ENCODE measurements at regions not wholly inside any gene's neighbourhood (a gene's known extent, or its start where the extent isn't known, plus 50 kb on each side); places are given as distances from the start of the nearest gene placed in this dataset.

- DNase-seq = no peak
- Histone ChIP-seq H3K9me3 (no peaks in the 10 kb centered on the region), H3K36me3 (no peaks in the 10 kb centered on the region), H3K4me1 (no peaks in the 10 kb centered on the region), H3K4me3 (replicated peaks in 1 of 3) (no peak overlapping the region), H3K27ac (no peak overlapping the region), H3K27me3 (no peaks in the 10 kb centered on the region)
- 92 to 95% methylated on average over 3 of the region's 3 CpGs for WGBS, 2 donors
- intact Hi-C loops (cut with DNase I) = no loop called here
- no peak for TF ChIP-seq CTCF (IDR thresholded peaks at IDR 0.05)
- no peak for TF ChIP-seq POLR2A (IDR thresholded peaks at IDR 0.05)
These were observed 112.8 kb upstream of the NABP1 start for GRCh38 chr2:191565120-191565519.

- no peaks in the 10 kb centered on the region for H3K27me3 ChIP-seq
- intact Hi-C loops (cut with DNase I) = no loop called here
- 75 to 83% methylated on average over 4 of the region's 4 CpGs for WGBS, 2 donors
- no peaks in the 10 kb centered on the region for H3K4me1 ChIP-seq
- no peaks in the 10 kb centered on the region for H3K36me3 ChIP-seq
- no peak overlapping the region for H3K27ac ChIP-seq
- no peaks in the 10 kb centered on the region for H3K9me3 ChIP-seq
- no peak for DNase-seq
- H3K4me3 ChIP-seq (replicated peaks in 1 of 3) = no peak overlapping the region
- TF ChIP-seq CTCF (IDR thresholded peaks at IDR 0.05) (no peak), POLR2A (IDR thresholded peaks at IDR 0.05) (no peak)
These were observed 112.2 kb upstream of the NABP1 start for GRCh38 chr2:191565647-191566198.

GRCh38 chr2:191566344-191566743 is 111.6 kb upstream of the NABP1 start:
- Histone ChIP-seq H3K4me3 (replicated peaks in 1 of 3) (no peak overlapping the region), H3K9me3 (no peaks in the 10 kb centered on the region), H3K27me3 (no peaks in the 10 kb centered on the region), H3K36me3 (no peaks in the 10 kb centered on the region), H3K4me1 (no peaks in the 10 kb centered on the region), H3K27ac (no peak overlapping the region)
- 62 to 64% methylated on average over 8 of the region's 8 CpGs for WGBS, 2 donors
- TF ChIP-seq POLR2A (IDR thresholded peaks at IDR 0.05) = no peak
- TF ChIP-seq CTCF (IDR thresholded peaks at IDR 0.05) = peak; percentile 20 to 75 (median 40)
- DNase-seq = peak; percentile 53 to 57
- intact Hi-C loops (cut with DNase I) = no loop called here

- Histone ChIP-seq H3K27me3 (no peaks in the 10 kb centered on the region), H3K4me3 (replicated peaks in 1 of 3) (no peak overlapping the region), H3K4me1 (no peaks in the 10 kb centered on the region), H3K9me3 (no peaks in the 10 kb centered on the region), H3K36me3 (no peaks in the 10 kb centered on the region), H3K27ac (no peak overlapping the region)
- TF ChIP-seq CTCF (IDR thresholded peaks at IDR 0.05) (no peak), POLR2A (IDR thresholded peaks at IDR 0.05) (no peak)
- no peak for DNase-seq
- intact Hi-C loops (cut with DNase I) = no loop called here
- WGBS, 2 donors = 86 to 89% methylated on average over 3 of the region's 3 CpGs
These were observed 110.7 kb upstream of the NABP1 start for GRCh38 chr2:191567206-191567605.

GRCh38 chr2:191569025-191569424 is 108.9 kb upstream of the NABP1 start:
- H3K4me1 ChIP-seq = no peaks in the 10 kb centered on the region
- intact Hi-C loops (cut with DNase I) = no loop called here
- no peak overlapping the region for H3K4me3 ChIP-seq (replicated peaks in 1 of 3)
- no peaks in the 10 kb centered on the region for H3K36me3 ChIP-seq
- TF ChIP-seq CTCF (IDR thresholded peaks at IDR 0.05) (no peak), POLR2A (IDR thresholded peaks at IDR 0.05) (no peak)
- WGBS, 2 donors = 76 to 92% methylated on average over 2 of the region's 2 CpGs
- no peaks in the 10 kb centered on the region for H3K27me3 ChIP-seq
- no peak for DNase-seq
- H3K27ac ChIP-seq = no peak overlapping the region
- H3K9me3 ChIP-seq = no peaks in the 10 kb centered on the region

All from thyroid gland (tissue), 4 donors.